CD4-positive, alpha-beta T cell (primary cell): ENCODE measurements at regions not wholly inside any gene's neighbourhood (a gene's known extent, or its start where the extent isn't known, plus 50 kb on each side); places are given as distances from the start of the nearest gene placed in this dataset.

ENCODE experiments used
- ATAC-seq: fragments of 200-7000 bp; cut with Tn5 transposase; one replicate; pipeline ENCODE4 v1.10.0; 2022; ENCODE audit warnings: mild to moderate bottlenecking; ENCODE audit not compliant: poor library complexity
- CTCF ChIA-PET: fragments of 350-600 bp; sonication (Branson Sonifier 250); formaldehyde crosslinking; loops from one replicate; lab custom pipeline; 2021; ENCODE audit warnings: antibody characterized with exemption, inconsistent platforms; lab: Charles Lee
- POLR2A ChIA-PET: fragments of 350-600 bp; sonication (Branson Sonifier 250); formaldehyde crosslinking; loops from one replicate; lab custom pipeline; 2021; ENCODE audit warnings: antibody characterized with exemption, inconsistent platforms; lab: Charles Lee
- DNase-seq, 14 experiments: peaks; one replicate each; pipeline ENCODE4 v3.0.0-alpha.2; 2013 to 2020; ENCODE audit warnings: mixed read lengths in 2 of 14
- H3K27ac ChIP-seq, 2 donors: one replicate each; pipeline versions ENCODE4 v1.5.1 to v1.7.0; 2013; ENCODE audit warnings: low read length in 2 of 2, low read depth in 1 of 2, mild to moderate bottlenecking in 1 of 2
- H3K27me3 ChIP-seq, 2 experiments: 1 replicate in 1 of 2; 2 replicates in 1 of 2; pipeline versions ENCODE4 v1.6.1 to v1.7.0; 2013; ENCODE audit warnings: low read length in 2 of 2, control low read depth in 1 of 2, mild to moderate bottlenecking in 1 of 2, moderate library complexity in 1 of 2; ENCODE audit not compliant: insufficient read depth in 2 of 2, control insufficient read depth in 1 of 2
- H3K36me3 ChIP-seq: one replicate; pipeline ENCODE4 v1.6.1; 2013; ENCODE audit warnings: low read length, control low read depth; ENCODE audit not compliant: insufficient read depth
- H3K4me1 ChIP-seq: one replicate; pipeline ENCODE4 v1.6.1; 2013; ENCODE audit warnings: low read length, control low read depth; ENCODE audit not compliant: insufficient read depth
- H3K4me3 ChIP-seq: one replicate; pipeline ENCODE4 v1.5.1; 2013; ENCODE audit warnings: mild to moderate bottlenecking, low read length, moderate library complexity
- H3K9me3 ChIP-seq, 2 experiments: 1 replicate in 1 of 2; 2 replicates in 1 of 2; pipeline versions ENCODE4 v1.6.1 to v1.7.0; 2013; ENCODE audit warnings: low read length in 2 of 2, mild to moderate bottlenecking in 2 of 2, control low read depth in 1 of 2, moderate library complexity in 1 of 2; ENCODE audit not compliant: control insufficient read depth in 1 of 2, insufficient read depth in 1 of 2
- H3K27ac Mint-ChIP-seq: one replicate; pipeline ENCODE4 v1.8.0; 2020; ENCODE audit warnings: mixed read lengths
- H3K27me3 Mint-ChIP-seq: one replicate; pipeline ENCODE4 v1.8.0; 2021; ENCODE audit warnings: mixed read lengths
- H3K36me3 Mint-ChIP-seq: one replicate; pipeline ENCODE4 v1.8.0; 2021; ENCODE audit warnings: low read depth, mixed read lengths
- H3K4me1 Mint-ChIP-seq: one replicate; pipeline ENCODE4 v1.8.0; 2021; ENCODE audit warnings: low read depth, mixed read lengths
- H3K4me3 Mint-ChIP-seq: one replicate; pipeline ENCODE4 v1.8.0; 2020; ENCODE audit warnings: mild to moderate bottlenecking, mixed read lengths
- H3K9me3 Mint-ChIP-seq: one replicate; pipeline ENCODE4 v1.8.0; 2020; ENCODE audit warnings: mixed read lengths
- intact Hi-C, 2 experiments: fragments of 100-400 bp; cut with DNase I in 1 of 2; cut with micrococcal nuclease in 1 of 2; formaldehyde crosslinking; loops; one replicate each; pipeline versions ENCODE4 v1.15.1 to v1.9.0; 2023 to 2025; cut with DNase I, micrococcal nuclease
- TF ChIP-seq, protein P1 (sequence below): fragments of 200-600 bp; IDR thresholded peaks from one replicate; pipeline ENCODE4 v1.8.0; 2022; ENCODE audit warnings: antibody characterized with exemption, mild to moderate bottlenecking

DNA sequence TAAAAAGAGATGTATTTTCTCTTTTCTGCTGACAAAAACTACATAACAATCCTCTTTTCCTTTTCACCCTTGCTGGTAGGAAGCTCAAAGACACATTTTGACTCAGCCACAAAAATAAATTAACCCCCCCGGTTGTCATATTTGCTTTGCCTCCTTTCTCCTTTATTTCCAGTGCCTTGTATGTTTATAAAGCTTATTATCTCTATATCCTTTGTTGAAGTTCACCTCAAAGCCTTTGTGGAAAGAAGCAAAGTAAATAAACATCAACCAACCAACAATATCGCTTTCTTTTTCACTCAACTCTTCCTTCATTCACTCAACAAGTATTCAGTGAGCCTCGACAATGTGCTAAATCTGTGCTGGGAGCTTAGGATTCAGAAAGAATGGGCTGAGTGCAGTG lies 276.5 kb upstream of the ID2 start:
- ChIA-PET CTCF (no interaction called here), POLR2A (no interaction called here)
- Mint-ChIP-seq H3K4me1 (peaks cover 11% of the 10 kb centered on the region), H3K36me3 (no peaks in the 10 kb centered on the region), H3K27me3 (no peaks in the 10 kb centered on the region), H3K9me3 (no peaks in the 10 kb centered on the region), H3K4me3 (no peak overlapping the region), H3K27ac (no peak overlapping the region)
- ATAC-seq (no peak), DNase-seq (no peak)
- TF ChIP-seq, protein P1, sequence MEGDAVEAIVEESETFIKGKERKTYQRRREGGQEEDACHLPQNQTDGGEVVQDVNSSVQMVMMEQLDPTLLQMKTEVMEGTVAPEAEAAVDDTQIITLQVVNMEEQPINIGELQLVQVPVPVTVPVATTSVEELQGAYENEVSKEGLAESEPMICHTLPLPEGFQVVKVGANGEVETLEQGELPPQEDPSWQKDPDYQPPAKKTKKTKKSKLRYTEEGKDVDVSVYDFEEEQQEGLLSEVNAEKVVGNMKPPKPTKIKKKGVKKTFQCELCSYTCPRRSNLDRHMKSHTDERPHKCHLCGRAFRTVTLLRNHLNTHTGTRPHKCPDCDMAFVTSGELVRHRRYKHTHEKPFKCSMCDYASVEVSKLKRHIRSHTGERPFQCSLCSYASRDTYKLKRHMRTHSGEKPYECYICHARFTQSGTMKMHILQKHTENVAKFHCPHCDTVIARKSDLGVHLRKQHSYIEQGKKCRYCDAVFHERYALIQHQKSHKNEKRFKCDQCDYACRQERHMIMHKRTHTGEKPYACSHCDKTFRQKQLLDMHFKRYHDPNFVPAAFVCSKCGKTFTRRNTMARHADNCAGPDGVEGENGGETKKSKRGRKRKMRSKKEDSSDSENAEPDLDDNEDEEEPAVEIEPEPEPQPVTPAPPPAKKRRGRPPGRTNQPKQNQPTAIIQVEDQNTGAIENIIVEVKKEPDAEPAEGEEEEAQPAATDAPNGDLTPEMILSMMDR: no peak
- H3K9me3 ChIP-seq: no peaks in the 10 kb centered on the region
- H3K4me3 ChIP-seq: no peak overlapping the region
- H3K27me3 ChIP-seq: no peaks in the 10 kb centered on the region
- intact Hi-C loops: no loop called here
- H3K36me3 ChIP-seq: no peaks in the 10 kb centered on the region
- H3K27ac ChIP-seq: no peak overlapping the region
- H3K4me1 ChIP-seq: peaks cover 4% of the 10 kb centered on the region

DNA sequence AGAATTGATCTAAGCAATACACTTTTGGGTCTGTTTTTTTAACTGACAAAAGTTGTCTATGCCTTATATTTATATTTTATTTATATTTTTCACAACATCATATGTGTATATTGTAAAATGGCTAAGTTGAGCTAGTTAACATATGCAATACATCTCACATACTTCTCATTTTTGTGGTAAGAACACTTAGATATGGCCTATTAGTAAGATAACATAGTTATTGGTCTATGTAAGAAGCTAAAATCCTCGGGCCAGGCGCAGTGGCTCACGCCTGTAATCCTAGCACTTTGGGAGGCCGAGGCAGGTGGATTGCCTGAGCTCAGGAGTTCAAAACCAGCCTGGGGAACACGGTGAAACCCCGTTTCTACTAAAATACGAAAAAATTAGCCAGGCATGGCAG lies 275.6 kb upstream of the ID2 start:
- TF ChIP-seq, protein P1: no peak
- intact Hi-C loops: no loop called here
- Mint-ChIP-seq H3K27ac (no peak overlapping the region), H3K9me3 (no peaks in the 10 kb centered on the region), H3K4me1 (peaks cover 11% of the 10 kb centered on the region), H3K36me3 (no peaks in the 10 kb centered on the region), H3K4me3 (no peak overlapping the region), H3K27me3 (no peaks in the 10 kb centered on the region)
- Histone ChIP-seq H3K9me3 (no peaks in the 10 kb centered on the region), H3K4me1 (peaks cover 4% of the 10 kb centered on the region), H3K27me3 (no peaks in the 10 kb centered on the region), H3K4me3 (no peak overlapping the region), H3K27ac (no peak overlapping the region), H3K36me3 (no peaks in the 10 kb centered on the region)
- CTCF ChIA-PET: no interaction called here
- POLR2A ChIA-PET: no interaction called here
- no peak for ATAC-seq
- DNase-seq: no peak

DNA sequence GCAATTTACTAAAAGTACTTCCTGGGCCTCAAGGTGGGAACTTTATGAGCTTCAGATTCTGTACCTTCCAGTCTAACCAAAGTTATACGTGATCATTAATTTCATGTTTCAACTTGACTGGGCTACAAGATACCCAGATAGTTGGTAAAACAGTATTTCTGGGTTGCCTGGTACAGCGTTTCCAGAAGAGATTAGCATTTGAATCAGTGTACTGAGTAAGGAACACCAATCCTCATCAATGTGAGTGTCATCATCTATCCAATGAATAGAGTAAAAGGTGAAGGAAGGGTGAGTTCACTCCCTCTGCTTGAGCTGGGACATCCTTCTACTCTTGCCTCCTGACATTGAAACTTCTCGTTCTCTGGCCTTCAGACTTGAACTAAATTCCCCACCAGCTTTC lies 274.5 kb upstream of the ID2 start:
- intact Hi-C loops: no loop called here
- H3K4me1 ChIP-seq: peaks cover 4% of the 10 kb centered on the region
- H3K4me1 Mint-ChIP-seq: peaks cover 11% of the 10 kb centered on the region
- H3K9me3 ChIP-seq: no peaks in the 10 kb centered on the region
- ChIA-PET CTCF (no interaction called here), POLR2A (no interaction called here)
- H3K27me3 Mint-ChIP-seq: no peaks in the 10 kb centered on the region
- H3K36me3 Mint-ChIP-seq: no peaks in the 10 kb centered on the region
- H3K27ac ChIP-seq: no peak overlapping the region
- DNase-seq (no peak), ATAC-seq (no peak)
- H3K27me3 ChIP-seq: no peaks in the 10 kb centered on the region
- no peak overlapping the region for H3K4me3 ChIP-seq
- no peak overlapping the region for H3K4me3 Mint-ChIP-seq
- no peaks in the 10 kb centered on the region for H3K36me3 ChIP-seq
- TF ChIP-seq, protein P1: no peak
- no peaks in the 10 kb centered on the region for H3K9me3 Mint-ChIP-seq
- H3K27ac Mint-ChIP-seq: no peak overlapping the region
